ENCODE measurements at regions not wholly inside any gene's neighbourhood (a gene's known extent, or its start where the extent isn't known, plus 50 kb on each side); places are given as distances from the start of the nearest gene placed in this dataset.

DNA sequence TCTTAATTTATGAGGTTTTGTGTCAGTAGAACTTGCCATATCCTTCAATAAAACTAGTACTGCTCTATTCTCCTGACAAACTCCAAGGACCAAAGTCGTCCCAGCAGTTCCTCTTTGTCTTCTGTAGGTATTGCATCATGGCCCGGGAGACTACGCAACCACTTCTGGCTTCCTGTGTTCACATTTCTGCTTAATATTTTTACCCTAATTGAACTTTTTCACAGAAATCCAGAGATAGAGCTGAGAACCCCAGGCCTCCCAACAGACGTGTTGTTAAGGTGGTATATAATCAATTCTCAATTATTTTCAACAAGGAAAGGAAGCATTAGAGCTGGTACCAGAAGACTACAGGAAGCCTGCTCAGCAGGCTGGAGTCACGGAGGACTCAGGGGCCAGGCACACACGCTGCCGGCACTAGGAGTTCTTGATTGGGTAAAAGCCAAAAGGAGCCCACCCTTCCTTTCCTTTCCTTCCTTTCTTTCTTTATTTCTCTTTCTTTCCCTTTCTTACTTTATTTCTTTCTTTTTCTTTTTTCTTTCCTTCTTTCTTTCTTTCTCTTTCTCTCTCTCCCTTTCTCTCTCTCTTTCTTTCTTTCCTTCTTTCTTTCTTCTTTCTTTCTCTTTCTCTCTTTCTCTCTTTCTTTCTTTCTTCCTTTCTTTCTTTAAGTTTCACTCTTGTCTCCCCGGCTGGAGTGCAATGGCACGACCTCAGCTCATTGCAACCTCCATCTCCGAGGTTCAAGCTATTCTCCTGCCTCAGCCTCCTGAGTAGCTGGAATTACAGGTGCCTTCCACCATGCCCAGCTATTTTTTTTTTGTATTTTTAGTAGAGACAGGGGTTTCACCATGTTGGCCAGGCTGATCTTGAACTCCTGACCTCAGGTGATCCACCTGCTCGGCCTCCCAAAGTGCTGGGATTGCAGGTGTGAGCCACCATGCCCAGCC, 173.7 kb downstream of the ZBTB18 start:
- intact Hi-C loops (cut with DNase I; ENCODE audit: low total_unique reads) = no loop called here
- H3K4me3 ChIP-seq (ENCODE audit: low read depth, poor library complexity, severe bottlenecking) = no peak overlapping the region
- DNase-seq (ENCODE audit: low spot score in 2 of 2) = peak in 1 of 2 donors; percentile 49
- 81 to 83% methylated on average over 11 of the region's 11 CpGs for WGBS, 2 donors
- TF ChIP-seq POLR2A (IDR thresholded peaks at IDR 0.05) = no peak
- TF ChIP-seq CTCF (IDR thresholded peaks at IDR 0.05) = no peak

DNA sequence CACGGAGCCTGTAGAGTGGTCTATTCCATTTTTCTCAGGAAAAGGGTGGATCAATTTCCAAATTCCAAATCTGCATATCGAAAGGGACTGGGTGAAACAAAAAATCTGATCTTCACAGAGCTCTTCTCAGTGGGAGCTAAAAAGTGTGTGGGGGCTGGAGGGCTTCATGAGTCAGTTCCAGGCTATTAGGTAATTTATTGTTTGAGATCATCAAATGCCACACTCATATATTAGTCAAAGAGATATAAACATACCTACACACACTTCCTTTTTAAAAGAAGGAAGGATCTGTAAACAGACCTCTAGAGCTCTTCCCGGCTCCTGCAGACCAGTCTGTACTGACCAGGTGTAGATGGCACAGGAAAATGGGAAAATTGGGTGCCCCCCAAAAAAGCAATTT, 175.4 kb downstream of the ZBTB18 start:
- no peak for TF ChIP-seq POLR2A (IDR thresholded peaks at IDR 0.05)
- TF ChIP-seq CTCF (IDR thresholded peaks at IDR 0.05) = no peak

DNA sequence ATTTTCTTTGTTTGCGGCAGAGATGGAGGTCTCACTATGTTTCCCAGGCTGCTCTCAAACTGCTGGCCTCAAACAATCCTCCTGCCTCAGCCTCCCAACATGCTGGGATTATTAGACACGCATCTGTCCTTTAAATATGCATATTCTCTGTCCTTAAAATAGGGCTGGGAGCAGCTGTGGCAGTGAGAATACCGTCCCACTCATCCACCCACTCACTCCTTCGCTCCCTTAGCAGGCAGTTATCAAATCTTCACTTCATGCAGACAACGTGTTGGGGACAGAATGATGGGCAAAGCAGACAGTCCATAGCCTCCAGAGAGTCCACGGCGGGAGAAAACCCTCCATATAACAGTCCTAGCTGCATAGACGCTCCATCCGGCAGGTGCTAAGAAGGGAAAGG, 179.4 kb downstream of the ZBTB18 start:
- TF ChIP-seq CTCF (IDR thresholded peaks at IDR 0.05) = no peak
- TF ChIP-seq POLR2A (IDR thresholded peaks at IDR 0.05) = no peak
- DNase-seq (ENCODE audit: low spot score in 2 of 2) = no peak
- no peak overlapping the region for H3K4me3 ChIP-seq (ENCODE audit: low read depth, poor library complexity, severe bottlenecking)
- intact Hi-C loops (cut with DNase I; ENCODE audit: low total_unique reads) = no loop called here
- WGBS, 2 donors = 91 to 95% methylated on average over 9 of the region's 9 CpGs

More for the DNA sequence above, 175.4 kb downstream of the ZBTB18 start:
- intact Hi-C loops (cut with DNase I; ENCODE audit: low total_unique reads) = no loop called here
- no peak overlapping the region for H3K4me3 ChIP-seq (ENCODE audit: low read depth, poor library complexity, severe bottlenecking)
- DNase-seq (ENCODE audit: low spot score in 2 of 2) = no peak
- WGBS, 2 donors = 89% methylated on average over 3 of the region's 3 CpGs

GRCh38 chr1:244231193-244231571, 180.1 kb downstream of the ZBTB18 start:
- WGBS, 2 donors = 27 to 29% methylated on average over 7 to 8 of the region's 8 CpGs
- no peak for DNase-seq (ENCODE audit: low spot score in 2 of 2)
- no peak overlapping the region for H3K4me3 ChIP-seq (ENCODE audit: low read depth, poor library complexity, severe bottlenecking)
- intact Hi-C loops (cut with DNase I; ENCODE audit: low total_unique reads) = no loop called here
- TF ChIP-seq CTCF (IDR thresholded peaks at IDR 0.05) (no peak), POLR2A (IDR thresholded peaks at IDR 0.05) (no peak)

GRCh38 chr1:244231572-244232315, 180.7 kb downstream of the ZBTB18 start:
- H3K4me3 ChIP-seq (ENCODE audit: low read depth, poor library complexity, severe bottlenecking) = no peak overlapping the region
- 17 to 27% methylated on average over 26 to 27 of the region's 27 CpGs for WGBS, 2 donors
- TF ChIP-seq CTCF (IDR thresholded peaks at IDR 0.05) (no peak), POLR2A (IDR thresholded peaks at IDR 0.05) (no peak)
- no peak for DNase-seq (ENCODE audit: low spot score in 2 of 2)
- intact Hi-C loops (cut with DNase I; ENCODE audit: low total_unique reads) = no loop called here

Data from lower leg skin (tissue), 4 donors.